HG03342 (cell line): ENCODE measurements at regions not wholly inside any gene's neighbourhood (a gene's known extent, or its start where the extent isn't known, plus 50 kb on each side); places are given as distances from the start of the nearest gene placed in this dataset.
A peak's percentile ranks its signal among the peaks of the same experiment; 100 is the strongest.
"Not testable (repeated sequence)": the region's sequence is repeated elsewhere in the genome, so short reads cannot be mapped to it uniquely, and the experiment has no call there.

Source experiments
- ATAC-seq: cut with Tn5 transposase; IDR thresholded peaks from one replicate; pipeline ENCODE4 v1.9.1; 2021; ENCODE audit warnings: mild to moderate bottlenecking, moderate library complexity; ENCODE audit not compliant: unreplicated experiment

DNA sequence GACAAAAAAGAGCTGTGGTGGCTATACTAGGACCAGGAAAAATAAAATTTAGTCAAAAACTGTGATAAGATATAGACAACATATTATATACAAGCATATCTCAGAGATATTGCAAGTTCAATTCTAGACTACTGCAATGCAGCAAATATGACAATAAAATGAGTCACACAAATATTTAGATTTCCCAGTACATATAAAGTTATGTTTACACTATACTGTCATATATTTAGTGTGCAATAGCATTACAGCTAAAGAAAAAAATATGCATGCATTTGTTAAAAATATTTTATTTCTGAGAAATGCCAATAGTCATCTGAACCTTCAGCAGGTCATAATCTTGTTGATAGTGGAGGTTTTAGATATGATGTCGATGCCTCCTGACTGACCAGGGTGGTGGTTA is 72.1 kb downstream of the AKR1C4 start:
- no peak for ATAC-seq

DNA sequence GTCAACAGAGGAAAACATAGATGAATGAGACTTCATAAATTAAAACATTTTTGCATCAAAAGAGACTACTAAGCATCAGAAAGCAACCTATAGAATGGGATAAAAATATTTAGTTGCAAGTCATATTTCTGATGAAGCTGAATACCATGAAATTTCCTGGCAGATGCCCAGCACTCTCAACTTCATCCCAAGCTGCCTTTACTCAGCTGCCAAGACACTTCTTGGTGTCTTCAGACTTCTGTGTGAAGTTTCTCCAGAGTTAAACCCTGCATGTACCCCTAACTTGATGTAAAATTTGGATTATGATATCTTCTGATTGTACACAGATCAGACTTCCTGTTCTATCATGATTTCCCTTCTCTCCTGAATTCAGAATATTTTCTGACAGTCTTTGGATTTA is 73.2 kb downstream of the AKR1C4 start:
- ATAC-seq, result no peak

- ATAC-seq, result no peak
Measured at GRCh38 chr10:5271526-5271925, 74.9 kb downstream of the AKR1C4 start.

DNA sequence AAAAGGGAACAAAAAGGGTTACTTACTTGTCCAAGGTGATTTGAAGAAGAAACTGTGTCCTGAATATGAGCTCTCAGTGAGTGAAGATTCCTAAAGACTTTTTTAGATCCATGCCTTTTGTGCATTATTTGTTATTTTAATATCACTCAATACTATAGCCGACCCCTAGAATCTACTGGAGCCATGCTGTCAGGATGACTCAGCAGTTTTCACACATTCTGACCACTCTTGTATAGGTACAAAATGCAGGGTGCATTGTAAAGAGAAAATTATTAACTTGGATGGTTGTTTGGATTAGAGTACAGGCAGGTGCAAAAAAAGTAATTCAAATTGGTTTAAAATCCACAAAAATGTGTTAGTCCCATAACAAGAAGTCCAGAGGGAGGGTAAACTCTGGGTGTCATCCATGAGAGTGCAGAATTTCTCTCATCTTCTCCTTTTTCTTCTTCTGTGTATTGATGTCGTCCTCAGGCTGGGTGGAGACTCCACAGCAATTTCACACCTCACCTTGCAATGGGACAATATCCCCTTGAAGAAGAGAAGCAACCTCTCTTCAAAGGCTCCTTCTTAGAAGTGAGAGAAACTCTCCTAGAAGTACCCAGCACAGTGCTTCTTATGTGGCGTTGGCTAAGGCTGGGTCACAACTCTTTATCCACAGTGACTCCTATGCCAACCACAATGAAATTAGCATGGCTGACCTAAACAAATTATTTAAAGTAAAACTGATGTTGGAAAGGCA is 75.6 kb downstream of the AKR1C4 start:
- no peak for ATAC-seq

DNA sequence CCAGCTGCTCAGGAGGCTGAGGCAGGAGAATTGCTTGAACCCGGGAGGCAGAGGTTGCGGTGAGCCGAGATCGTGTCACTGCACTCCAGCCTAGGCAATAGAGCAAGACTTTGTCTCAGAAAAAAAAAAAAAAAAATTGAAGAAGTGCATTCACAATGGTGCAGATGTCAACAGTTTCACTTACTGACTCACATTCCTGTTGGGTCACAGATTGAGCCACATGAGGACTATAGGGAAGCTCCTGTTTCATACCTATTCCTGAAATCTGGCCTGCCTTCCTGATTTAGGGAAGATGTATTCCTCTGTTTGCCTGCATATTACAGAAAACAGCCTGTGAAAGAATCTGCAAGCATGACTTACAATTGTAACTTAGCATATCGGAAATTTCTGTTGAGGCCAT is 78.2 kb downstream of the AKR1C4 start:
- ATAC-seq, result no peak

DNA sequence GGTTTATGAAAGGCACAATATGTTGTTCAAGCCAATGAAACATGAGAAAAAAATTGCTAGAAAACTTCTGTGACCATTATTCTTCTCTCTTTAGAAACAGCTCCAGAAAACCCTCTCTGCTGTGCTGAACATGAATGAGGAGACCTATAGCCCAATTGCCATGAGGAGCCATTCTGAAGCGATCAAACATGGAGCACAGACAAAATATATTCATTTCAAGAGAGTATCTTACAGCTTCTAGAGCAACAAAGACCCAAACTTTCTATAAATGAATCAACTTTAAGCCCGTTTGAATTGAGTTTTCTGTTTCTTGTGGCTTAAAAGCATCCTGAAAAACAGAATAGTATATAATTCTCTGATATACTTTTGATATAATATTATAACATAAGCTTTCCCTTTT is 83.4 kb upstream of the UCN3 start:
- ATAC-seq, result no peak

DNA sequence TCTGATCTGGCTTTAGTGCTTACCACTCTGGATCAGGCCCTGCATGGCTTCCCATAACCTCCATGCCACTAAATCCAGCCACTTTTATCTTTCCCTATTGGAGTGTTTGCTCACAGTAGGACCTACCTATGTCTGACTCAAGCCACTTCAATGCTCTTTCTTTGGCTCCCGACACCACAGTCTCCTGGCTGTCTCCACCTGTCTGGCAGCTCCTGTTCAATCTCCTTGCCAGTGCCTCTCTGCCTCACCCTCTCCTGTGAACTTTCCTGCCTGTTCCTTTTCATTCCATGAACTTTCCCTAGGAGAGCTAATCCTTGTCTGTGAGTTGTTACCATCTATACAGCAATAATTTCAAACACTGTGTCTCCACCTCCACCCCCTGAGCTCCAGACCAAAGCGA is 82.6 kb upstream of the UCN3 start:
- ATAC-seq, result no peak

DNA sequence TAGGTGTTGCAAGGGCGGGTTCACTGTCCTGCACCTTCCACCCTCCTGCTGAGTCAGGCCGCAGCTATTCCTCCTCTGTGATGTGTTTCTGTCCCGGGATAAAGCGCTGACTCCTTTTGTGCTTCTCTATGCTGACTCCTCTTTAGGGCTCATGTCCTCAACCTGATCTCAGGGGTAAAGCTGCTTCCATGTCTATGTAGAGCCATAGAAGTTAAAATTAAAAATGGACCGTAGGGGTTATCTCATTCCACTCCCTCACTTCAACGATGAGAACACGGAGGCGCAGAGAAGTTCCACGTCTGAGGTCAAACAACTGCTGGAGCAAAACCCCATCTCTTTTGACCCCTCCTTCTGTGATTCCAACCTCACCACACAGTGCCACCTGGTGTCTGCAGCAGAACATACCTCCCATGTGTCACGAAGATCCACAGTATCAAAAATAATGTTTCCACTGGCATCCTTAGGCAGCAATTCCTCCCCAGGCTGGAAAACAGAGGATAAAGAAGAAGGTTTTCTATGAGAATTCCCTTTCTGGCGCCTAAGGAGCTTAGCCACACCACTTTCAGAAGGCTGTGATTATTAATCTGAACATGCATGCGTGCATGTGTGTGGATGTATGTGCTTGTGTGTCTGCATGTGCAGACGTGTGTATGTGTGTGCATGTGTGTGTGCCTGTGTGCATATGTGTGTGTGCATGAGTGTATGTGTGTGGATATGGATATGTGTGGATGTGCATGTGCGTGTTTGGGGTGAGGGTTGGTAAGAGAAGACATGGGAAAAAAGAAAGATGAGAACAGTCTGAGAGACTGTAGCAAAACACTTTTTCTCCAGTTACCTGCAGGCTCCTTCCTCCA is 81.2 kb upstream of the UCN3 start:
- ATAC-seq, result peak; percentile 86

GRCh38 chr10:5284311-5285057 is 80.3 kb upstream of the UCN3 start:
- ATAC-seq, result peak; percentile 65

GRCh38 chr10:5285186-5285585 is 79.6 kb upstream of the UCN3 start:
- ATAC-seq, result no peak

GRCh38 chr10:5288359-5288758 is 76.4 kb upstream of the UCN3 start:
- no peak for ATAC-seq

- ATAC-seq, result not testable (repeated sequence)
Measured at GRCh38 chr10:5289228-5289627, 75.5 kb upstream of the UCN3 start.

GRCh38 chr10:5291501-5292195 is 73.1 kb upstream of the UCN3 start:
- ATAC-seq, result no peak

GRCh38 chr10:5292196-5292735 is 72.5 kb upstream of the UCN3 start:
- ATAC-seq, result no peak

DNA sequence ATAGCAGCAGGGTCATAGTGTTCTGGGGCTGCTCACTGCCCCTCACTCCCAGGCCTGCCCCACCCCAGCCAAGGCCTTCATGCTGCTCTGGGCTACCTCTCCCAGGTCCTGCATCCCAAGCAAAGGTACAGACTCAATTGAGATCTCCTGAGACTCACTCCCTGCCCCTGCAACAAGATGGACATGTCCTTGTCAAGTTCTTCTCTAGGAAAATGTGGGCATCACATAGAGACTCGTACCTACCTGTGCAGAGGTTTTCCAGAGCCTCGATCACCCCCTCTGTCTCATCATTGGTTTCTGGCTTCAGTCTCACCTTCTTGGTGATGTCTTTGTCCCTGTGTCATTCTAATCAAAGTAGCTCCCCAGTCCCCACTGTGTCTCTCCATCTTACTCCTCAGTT is 71.8 kb upstream of the UCN3 start:
- ATAC-seq, result not testable (repeated sequence)

DNA sequence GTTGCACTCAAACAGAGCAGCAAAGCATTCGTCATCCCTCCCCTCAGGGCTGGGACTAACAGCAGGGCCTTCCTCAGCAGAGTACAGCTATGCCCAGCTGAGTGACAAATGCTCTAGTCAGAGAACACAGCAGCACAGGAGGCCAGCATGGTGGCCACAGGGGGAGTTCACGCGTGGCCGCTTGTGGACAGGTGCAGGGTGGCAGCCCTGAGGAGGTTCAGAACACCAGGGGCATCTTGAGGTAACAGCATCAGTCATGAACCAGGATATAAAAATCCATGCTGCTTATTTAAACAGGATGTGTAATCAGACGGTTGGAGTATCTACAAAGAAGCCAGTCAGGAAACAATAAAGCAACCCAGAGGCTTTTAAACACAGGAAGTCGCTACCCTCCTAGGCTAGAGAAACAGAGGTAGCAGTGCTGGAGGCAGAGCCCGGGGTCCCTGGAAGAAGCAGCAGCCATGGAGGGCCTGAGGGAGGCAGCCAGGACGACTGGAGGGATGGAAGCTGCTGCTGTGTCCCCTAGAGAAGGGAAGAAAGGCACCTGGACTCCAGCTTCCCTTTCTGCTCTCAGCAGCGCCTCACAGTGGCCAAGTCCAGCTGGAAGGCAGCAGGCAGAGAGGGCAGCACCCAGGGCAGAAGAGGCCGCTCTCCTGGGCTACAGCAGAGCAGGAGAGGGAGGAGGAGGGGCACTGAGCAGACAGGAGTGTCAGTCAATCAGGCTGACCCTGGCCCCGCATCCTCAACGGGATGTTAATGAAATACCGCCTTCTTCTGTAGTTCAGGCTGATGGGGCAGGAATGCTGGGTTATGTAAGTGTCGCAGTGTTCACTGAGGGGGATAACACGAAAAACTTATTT is 70.8 kb upstream of the UCN3 start:
- ATAC-seq, result no peak

- ATAC-seq, result no peak
Measured at GRCh38 chr10:5297466-5297865, 67.3 kb upstream of the UCN3 start.

- no peak for ATAC-seq
Measured at GRCh38 chr10:5297996-5298395, 66.8 kb upstream of the UCN3 start.

DNA sequence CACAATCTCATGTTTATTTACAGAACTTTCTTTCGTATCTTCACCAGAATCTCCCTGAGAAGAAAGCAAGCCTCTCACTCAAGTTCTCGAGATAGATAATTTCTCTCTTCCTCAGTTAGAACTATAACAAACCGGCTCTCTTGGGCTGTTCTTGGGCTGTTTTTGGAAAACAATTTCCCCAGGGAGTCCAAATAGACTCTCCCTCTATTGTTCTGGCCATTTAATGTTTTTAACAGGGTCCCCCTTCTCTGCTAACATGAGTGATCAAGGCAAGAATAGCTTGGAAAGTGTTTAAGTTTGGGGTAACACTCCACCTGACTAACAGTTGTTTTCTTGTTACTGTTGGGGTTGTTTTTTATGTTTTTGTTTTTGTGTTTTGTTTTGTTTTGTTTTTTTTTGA is 64.8 kb upstream of the UCN3 start:
- ATAC-seq, result no peak

- ATAC-seq, result no peak
Measured at GRCh38 chr10:5303504-5303903, 61.3 kb upstream of the UCN3 start.
